Hepatocyte (in vitro differentiated cells): ENCODE measurements at regions not wholly inside any gene's neighbourhood (a gene's known extent, or its start where the extent isn't known, plus 50 kb on each side); places are given as distances from the start of the nearest gene placed in this dataset.

Source experiments
- CTCF ChIP-seq: fragments of 200-600 bp; sonication (generic); IDR thresholded peaks from 2 replicates; pipeline ENCODE4 v1.5.1; 2016; ENCODE audit warnings: antibody characterized with exemption, mild to moderate bottlenecking; ENCODE audit not compliant: poor library complexity
- EZH2 ChIP-seq: fragments of 200-600 bp; sonication (generic); IDR thresholded peaks from 2 replicates; pipeline ENCODE4 v1.6.1; 2016; ENCODE audit warnings: antibody characterized with exemption, mild to moderate bottlenecking, borderline replicate concordance
- EZH2phosphoT487 ChIP-seq: fragments of 200-600 bp; sonication (generic); IDR thresholded peaks from one replicate; pipeline ENCODE4 v1.6.1; 2018; ENCODE audit warnings: antibody characterized with exemption, mild to moderate bottlenecking, low read depth, moderate library complexity; ENCODE audit not compliant: unreplicated experiment, severe bottlenecking

DNA sequence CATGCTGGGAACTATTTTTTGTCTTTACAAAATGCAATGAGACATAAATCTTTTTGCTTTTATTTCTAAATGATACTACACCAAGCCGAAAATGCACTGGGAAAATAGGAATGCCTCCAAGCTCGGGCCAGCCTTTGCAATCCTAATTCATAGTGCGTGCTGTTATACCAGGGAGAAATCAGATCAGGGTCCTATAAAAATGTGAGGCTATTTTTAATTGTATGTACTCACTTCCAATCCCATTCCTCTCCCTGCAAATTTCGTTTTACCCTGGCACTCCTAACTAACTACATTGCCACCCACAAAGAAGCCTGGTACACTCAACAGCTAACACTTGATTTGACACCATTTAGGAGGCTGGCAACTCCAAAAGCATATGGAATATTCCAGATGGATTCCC lies 350.6 kb upstream of the ZFP64 start:
- TF ChIP-seq CTCF (no peak), EZH2 (no peak), EZH2phosphoT487 (no peak)
